PC-9 (cell line): ENCODE measurements at regions not wholly inside any gene's neighbourhood (a gene's known extent, or its start where the extent isn't known, plus 50 kb on each side); places are given as distances from the start of the nearest gene placed in this dataset.

Experiments
- EZH2 ChIP-seq: fragments of 200-600 bp; sonication (generic); IDR thresholded peaks from 2 replicates; pipeline ENCODE4 v1.8.0; 2017; ENCODE audit warnings: antibody characterized with exemption, low read depth
- TF ChIP-seq, protein P1 (sequence below): fragments of 200-600 bp; sonication (generic); conservative IDR thresholded peaks from 2 replicates; pipeline ENCODE4 v1.6.1; 2017; ENCODE audit warnings: mixed run types, antibody characterized with exemption, mild to moderate bottlenecking, moderate library complexity

DNA sequence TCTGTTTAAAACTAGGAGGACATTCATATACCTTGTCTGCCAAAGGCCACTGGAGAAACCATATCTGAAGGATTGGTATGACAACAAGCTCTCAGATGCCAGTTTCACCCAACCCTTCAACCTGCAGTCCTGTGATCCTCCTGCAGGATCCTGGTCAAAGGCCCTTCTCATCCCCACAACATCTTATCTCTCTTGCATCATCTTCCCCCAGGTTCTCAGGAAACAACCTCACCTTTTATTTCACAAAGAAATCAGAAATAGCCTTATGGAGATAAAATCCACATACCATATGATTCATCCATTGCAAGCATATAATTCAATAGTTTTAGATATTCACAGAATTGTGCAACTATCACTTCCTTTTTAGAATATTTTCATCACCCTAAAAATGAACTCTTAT, 104.0 kb upstream of the DSCAM start:
- TF ChIP-seq, protein P1, sequence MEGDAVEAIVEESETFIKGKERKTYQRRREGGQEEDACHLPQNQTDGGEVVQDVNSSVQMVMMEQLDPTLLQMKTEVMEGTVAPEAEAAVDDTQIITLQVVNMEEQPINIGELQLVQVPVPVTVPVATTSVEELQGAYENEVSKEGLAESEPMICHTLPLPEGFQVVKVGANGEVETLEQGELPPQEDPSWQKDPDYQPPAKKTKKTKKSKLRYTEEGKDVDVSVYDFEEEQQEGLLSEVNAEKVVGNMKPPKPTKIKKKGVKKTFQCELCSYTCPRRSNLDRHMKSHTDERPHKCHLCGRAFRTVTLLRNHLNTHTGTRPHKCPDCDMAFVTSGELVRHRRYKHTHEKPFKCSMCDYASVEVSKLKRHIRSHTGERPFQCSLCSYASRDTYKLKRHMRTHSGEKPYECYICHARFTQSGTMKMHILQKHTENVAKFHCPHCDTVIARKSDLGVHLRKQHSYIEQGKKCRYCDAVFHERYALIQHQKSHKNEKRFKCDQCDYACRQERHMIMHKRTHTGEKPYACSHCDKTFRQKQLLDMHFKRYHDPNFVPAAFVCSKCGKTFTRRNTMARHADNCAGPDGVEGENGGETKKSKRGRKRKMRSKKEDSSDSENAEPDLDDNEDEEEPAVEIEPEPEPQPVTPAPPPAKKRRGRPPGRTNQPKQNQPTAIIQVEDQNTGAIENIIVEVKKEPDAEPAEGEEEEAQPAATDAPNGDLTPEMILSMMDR = no peak
- no peak for TF ChIP-seq EZH2
